Heart left ventricle (tissue), 16 donors: ENCODE measurements at regions not wholly inside any gene's neighbourhood (a gene's known extent, or its start where the extent isn't known, plus 50 kb on each side); places are given as distances from the start of the nearest gene placed in this dataset.

Experiments used
- ATAC-seq, 4 donors: fragments of 200-7000 bp; cut with Tn5 transposase; one replicate each; pipeline ENCODE4 v1.9.1; 2020 to 2022; ENCODE audit warnings: moderate library complexity in 4 of 4, mild to moderate bottlenecking in 3 of 4, moderate number of reproducible peaks in 1 of 4
- DNase-seq, 5 donors: peaks; one replicate each; pipeline ENCODE4 v3.0.0-alpha.2; 2020
- H3K27ac ChIP-seq, 12 donors: fragments of 200-600 bp; sonication (generic) in 4 of 12; one replicate each; pipeline versions ENCODE4 v1.5.0 to v1.8.0; 2016 to 2022; ENCODE audit warnings: mild to moderate bottlenecking in 2 of 12
- H3K27me3 ChIP-seq, 9 donors: fragments of 200-600 bp; sonication (generic) in 2 of 9; one replicate each; pipeline versions ENCODE4 v1.5.1 to v1.8.0; 2016 to 2022; ENCODE audit warnings: mild to moderate bottlenecking in 3 of 9
- H3K36me3 ChIP-seq, 9 donors: fragments of 200-600 bp; sonication (generic) in 2 of 9; one replicate each; pipeline versions ENCODE4 v1.5.0 to v1.8.0; 2018 to 2022; ENCODE audit warnings: mild to moderate bottlenecking in 2 of 9
- H3K4me1 ChIP-seq, 12 donors: fragments of 200-600 bp; sonication (generic) in 4 of 12; one replicate each; pipeline versions ENCODE4 v1.5.0 to v1.8.0; 2016 to 2022; ENCODE audit warnings: mild to moderate bottlenecking in 3 of 12
- H3K4me3 ChIP-seq, 12 donors: fragments of 200-600 bp; sonication (generic) in 4 of 12; one replicate each; pipeline versions ENCODE4 v1.5.0 to v1.8.0; 2017 to 2022; ENCODE audit warnings: mild to moderate bottlenecking in 9 of 12, moderate library complexity in 4 of 12
- H3K9me3 ChIP-seq, 12 donors: fragments of 200-600 bp; sonication (generic) in 4 of 12; one replicate each; pipeline versions ENCODE4 v1.5.0 to v1.8.0; 2016 to 2022; ENCODE audit warnings: mild to moderate bottlenecking in 1 of 12
- POLR2A ChIP-seq, 2 donors: fragments of 450-650 bp; IDR thresholded peaks; one replicate each; pipeline ENCODE4 v1.6.1; 2017; ENCODE audit warnings: antibody characterized with exemption in 2 of 2, mild to moderate bottlenecking in 2 of 2, moderate library complexity in 2 of 2
- WGBS, 4 donors: extraction: QIAGEN DNeasy Blood & Tissue Kit in 2 of 4; methylation state at CpG; one replicate each; pipeline versions ENCODE4 v1.1.5 to v1.1.7; 2013 to 2018; 5-methylcytosine and 5-hydroxymethylcytosine counted together
- intact Hi-C, 10 donors: fragments of 100-400 bp; cut with DNase I; formaldehyde crosslinking; loops; one replicate each; pipeline versions ENCODE4 v1.11.1 to v1.14.2; 2022
- TF ChIP-seq, protein P1 (sequence below), 12 donors: fragments of 200-600 bp; sonication (generic) in 4 of 12; IDR thresholded peaks; one replicate each; pipeline versions ENCODE4 v1.5.0 to v1.8.0; 2018 to 2022; ENCODE audit warnings: antibody characterized with exemption in 12 of 12, mild to moderate bottlenecking in 5 of 12
- donor health status: ischemic (EF 13 %, LVEDD 7.1; RV severe dilation, severe dysfunction).
- donor health status: healthy with polysubstance abuse.
- donor health status: DM: no; HTN: yes; CAD: no.
- donor health status: DM: no; HTN: no; CAD: no.
- donor health status: ischemic (EF 25% LVEDD 6.9; RV normal size, moderate dysfunction).
- donor health status: ischemic (EF 25% LVEDD 5.7; RV mildly dilated, moderate dysfunction).
- donor health status: healthy.
- donor health status: DM: yes; HTN: yes; CAD: no.
- donor health status: ischemic (EF 35%, LVEDD 5.7; RV mildly dilated, moderate dysfunction).
- donor health status: nonischemic (EF 11% LVEDD 7.7; RV severe dilation, severe dysfunction).
- donor health status: DM: yes; HTN: yes; CAD: no.
- donor health status: PGD.
- donor health status: ischemic (EF 29% LVEDD 5.4; RV normal size, mild dysfunction).
- donor health status: nonischemic (EF 23%, LVEDD 6.1; RV moderate dilation, normal function).

DNA sequence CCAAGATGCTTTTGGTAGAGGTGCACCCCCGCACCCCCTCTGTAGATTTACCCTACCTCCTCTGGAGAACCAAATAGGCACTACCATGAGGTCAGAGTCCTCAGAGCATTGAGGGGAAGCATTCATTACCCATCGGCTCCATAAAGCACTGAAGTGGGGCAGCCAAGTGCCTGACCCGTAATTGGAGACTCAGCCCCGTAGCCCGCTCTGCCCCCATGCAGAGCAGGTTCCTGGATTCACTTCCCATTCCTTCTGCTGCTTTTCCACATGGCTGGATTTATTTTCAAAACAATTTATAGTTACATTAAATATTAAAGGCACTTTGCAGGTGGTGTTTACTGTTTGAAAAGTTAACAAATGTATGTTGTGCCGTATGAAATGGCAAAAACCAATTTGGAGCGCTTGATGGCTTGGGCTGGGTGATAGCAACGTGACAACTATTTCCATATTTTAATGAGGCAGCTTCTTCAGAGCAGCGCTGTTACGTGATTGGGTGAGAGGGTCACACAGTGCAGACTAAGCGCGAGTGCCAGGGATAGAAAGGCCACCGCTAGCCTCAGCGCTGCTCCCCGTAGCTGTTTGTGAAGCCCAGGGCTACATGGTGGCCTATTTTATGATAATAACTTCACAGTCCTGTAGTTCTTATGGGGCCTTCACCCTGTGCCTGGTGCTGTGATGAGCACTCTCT, 373.8 kb upstream of the PROK2 start:
- WGBS, 4 donors, result 93 to 96% (median 95%) methylated on average over 15 of the region's 15 CpGs
- intact Hi-C loops, result loop anchor here in 1 of 10 donors (10.0 kb wide), 1 partner anchor 286 kb away; the partner anchor contains the start of gene RYBP
- H3K4me1 ChIP-seq, result peaks cover 0 to 15% (median 0%) of the 10 kb centered on the region in 12 donors
- TF ChIP-seq, protein P1, sequence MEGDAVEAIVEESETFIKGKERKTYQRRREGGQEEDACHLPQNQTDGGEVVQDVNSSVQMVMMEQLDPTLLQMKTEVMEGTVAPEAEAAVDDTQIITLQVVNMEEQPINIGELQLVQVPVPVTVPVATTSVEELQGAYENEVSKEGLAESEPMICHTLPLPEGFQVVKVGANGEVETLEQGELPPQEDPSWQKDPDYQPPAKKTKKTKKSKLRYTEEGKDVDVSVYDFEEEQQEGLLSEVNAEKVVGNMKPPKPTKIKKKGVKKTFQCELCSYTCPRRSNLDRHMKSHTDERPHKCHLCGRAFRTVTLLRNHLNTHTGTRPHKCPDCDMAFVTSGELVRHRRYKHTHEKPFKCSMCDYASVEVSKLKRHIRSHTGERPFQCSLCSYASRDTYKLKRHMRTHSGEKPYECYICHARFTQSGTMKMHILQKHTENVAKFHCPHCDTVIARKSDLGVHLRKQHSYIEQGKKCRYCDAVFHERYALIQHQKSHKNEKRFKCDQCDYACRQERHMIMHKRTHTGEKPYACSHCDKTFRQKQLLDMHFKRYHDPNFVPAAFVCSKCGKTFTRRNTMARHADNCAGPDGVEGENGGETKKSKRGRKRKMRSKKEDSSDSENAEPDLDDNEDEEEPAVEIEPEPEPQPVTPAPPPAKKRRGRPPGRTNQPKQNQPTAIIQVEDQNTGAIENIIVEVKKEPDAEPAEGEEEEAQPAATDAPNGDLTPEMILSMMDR (IDR thresholded peaks at IDR 0.05), result no peak
- TF ChIP-seq POLR2A (IDR thresholded peaks at IDR 0.05), result no peak
- ATAC-seq, result no peak
- H3K4me3 ChIP-seq, result no peak overlapping the region
- H3K27ac ChIP-seq, result no peak overlapping the region
- no peaks in the 10 kb centered on the region for H3K36me3 ChIP-seq
- DNase-seq, result no peak
- H3K27me3 ChIP-seq, result no peaks in the 10 kb centered on the region
- peaks cover 0 to 6% (median 0%) of the 10 kb centered on the region in 12 donors for H3K9me3 ChIP-seq

- intact Hi-C loops, result loop anchor here in 1 of 10 donors (10.0 kb wide), 1 partner anchor 287 kb away; the partner anchor contains the start of gene RYBP
- ATAC-seq (no peak), DNase-seq (no peak)
- H3K36me3 ChIP-seq, result no peaks in the 10 kb centered on the region
- H3K27ac ChIP-seq, result no peak overlapping the region
- TF ChIP-seq, protein P1 (IDR thresholded peaks at IDR 0.05), result no peak
- no peak for TF ChIP-seq POLR2A (IDR thresholded peaks at IDR 0.05)
- 91 to 97% (median 96%) methylated on average over 6 to 7 of the region's 7 CpGs for WGBS, 4 donors
- H3K27me3 ChIP-seq, result no peaks in the 10 kb centered on the region
- H3K4me3 ChIP-seq, result no peak overlapping the region
- H3K9me3 ChIP-seq, result peaks cover 0 to 6% (median 0%) of the 10 kb centered on the region in 12 donors
- peaks cover 0 to 21% (median 4%) of the 10 kb centered on the region in 12 donors for H3K4me1 ChIP-seq
Observed at GRCh38 chr3:72157748-72158638, 373.0 kb upstream of the PROK2 start.

DNA sequence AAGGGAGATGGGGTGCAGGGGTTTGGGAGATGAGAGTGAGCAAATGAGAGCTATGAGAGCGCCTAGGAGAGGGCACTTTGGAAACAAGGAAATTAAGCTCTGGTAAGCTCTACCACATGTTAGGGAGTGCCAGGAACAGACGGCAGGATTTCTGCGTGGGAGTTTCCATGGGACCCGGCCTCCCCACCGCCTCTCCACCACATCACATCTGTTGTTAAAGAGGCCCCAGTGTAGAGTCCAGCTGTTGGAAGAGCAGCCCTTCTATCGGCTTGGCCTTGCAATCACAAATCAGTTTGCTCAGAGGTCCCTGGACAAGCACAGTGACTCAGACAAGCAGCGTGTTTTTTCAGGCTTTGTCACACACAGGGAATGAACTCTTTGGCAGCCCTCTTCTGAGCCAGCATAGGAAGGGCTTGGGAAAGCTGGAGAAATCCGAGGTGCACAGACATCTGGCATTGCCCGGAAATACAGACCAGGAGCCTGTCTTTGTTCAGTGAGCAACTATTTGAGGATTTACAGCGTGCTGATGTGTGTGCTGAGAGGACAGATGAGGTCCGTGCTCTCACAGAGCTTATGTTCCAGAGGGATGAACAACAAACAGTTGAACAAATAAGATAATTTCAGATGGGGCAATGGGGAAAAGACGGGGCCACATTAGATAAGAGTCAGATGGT, 370.6 kb upstream of the PROK2 start:
- ATAC-seq (peak; percentile 16 to 91 (median 78)), DNase-seq (peak in 3 of 5 donors; percentile 36 to 72 (median 72))
- WGBS, 4 donors, result 56 to 66% (median 56%) methylated on average over 12 of the region's 12 CpGs
- Histone ChIP-seq H3K4me1 (peaks cover 0 to 29% (median 13%) of the 10 kb centered on the region in 12 donors), H3K9me3 (peaks cover 0 to 6% (median 0%) of the 10 kb centered on the region in 12 donors), H3K36me3 (no peaks in the 10 kb centered on the region), H3K4me3 (no peak overlapping the region), H3K27me3 (no peaks in the 10 kb centered on the region), H3K27ac (peak overlapping the region in 6 of 12 donors; percentile 3 to 68 (median 10))
- intact Hi-C loops, result loop anchor here in 1 of 10 donors (10.0 kb wide), 1 partner anchor 289 kb away; the partner anchor contains the start of gene RYBP
- no peak for TF ChIP-seq POLR2A (IDR thresholded peaks at IDR 0.05)
- TF ChIP-seq, protein P1 (IDR thresholded peaks at IDR 0.05), result no peak
